Limb (tissue), 2 donors: ENCODE measurements at regions not wholly inside any gene's neighbourhood (a gene's known extent, or its start where the extent isn't known, plus 50 kb on each side); places are given as distances from the start of the nearest gene placed in this dataset.
A peak's percentile ranks its signal among the peaks of the same experiment; 100 is the strongest.
"Not testable (repeated sequence)": the region's sequence is repeated elsewhere in the genome, so short reads cannot be mapped to it uniquely, and the experiment has no call there.

ENCODE experiments used
- DNase-seq, 2 donors: peaks; one replicate each; pipeline ENCODE4 v3.0.0-alpha.2; 2016; ENCODE audit errors: extremely low spot score in 2 of 2

- DNase-seq: no peak
Measured at GRCh38 chr7:82624965-82625364, 181.4 kb upstream of the CACNA2D1 start.

GRCh38 chr7:82624337-82624736, 180.8 kb upstream of the CACNA2D1 start:
- no peak for DNase-seq

GRCh38 chr7:82623812-82624211, 180.2 kb upstream of the CACNA2D1 start:
- no peak for DNase-seq

GRCh38 chr7:82617156-82617555, 173.6 kb upstream of the CACNA2D1 start:
- no peak for DNase-seq

GRCh38 chr7:82616059-82616728, 172.6 kb upstream of the CACNA2D1 start:
- no peak for DNase-seq

- no peak for DNase-seq
Measured at GRCh38 chr7:82615527-82615926, 171.9 kb upstream of the CACNA2D1 start.

GRCh38 chr7:82609746-82610145, 166.2 kb upstream of the CACNA2D1 start:
- DNase-seq: peak in 1 of 2 donors; percentile 32

GRCh38 chr7:82605247-82605864, 161.8 kb upstream of the CACNA2D1 start:
- peak in 1 of 2 donors; percentile 40 for DNase-seq

GRCh38 chr7:82602066-82602465, 158.5 kb upstream of the CACNA2D1 start:
- DNase-seq: no peak

GRCh38 chr7:82600531-82600930, 157.0 kb upstream of the CACNA2D1 start:
- no peak for DNase-seq

GRCh38 chr7:82599895-82600294, 156.3 kb upstream of the CACNA2D1 start:
- no peak for DNase-seq

- no peak for DNase-seq
Measured at GRCh38 chr7:82598958-82599357, 155.4 kb upstream of the CACNA2D1 start.

GRCh38 chr7:82595795-82596194, 152.2 kb upstream of the CACNA2D1 start:
- not testable (repeated sequence) for DNase-seq

- no peak for DNase-seq
Measured at GRCh38 chr7:82595176-82595575, 151.6 kb upstream of the CACNA2D1 start.

GRCh38 chr7:82594665-82595064, 151.1 kb upstream of the CACNA2D1 start:
- DNase-seq: no peak

GRCh38 chr7:82593780-82594179, 150.2 kb upstream of the CACNA2D1 start:
- DNase-seq: no peak

- no peak for DNase-seq
Measured at GRCh38 chr7:82592416-82592815, 148.8 kb upstream of the CACNA2D1 start.

GRCh38 chr7:82579047-82579446, 135.5 kb upstream of the CACNA2D1 start:
- DNase-seq: no peak

- peak in 1 of 2 donors; percentile 24 for DNase-seq
Measured at GRCh38 chr7:82578430-82578829, 134.9 kb upstream of the CACNA2D1 start.

- peak; percentile 86 to 91 for DNase-seq
Measured at GRCh38 chr7:82572195-82572880, 128.8 kb upstream of the CACNA2D1 start.

- not testable (repeated sequence) for DNase-seq
Measured at GRCh38 chr7:82571047-82571446, 127.5 kb upstream of the CACNA2D1 start.

- DNase-seq: no peak
Measured at GRCh38 chr7:82567841-82568240, 124.3 kb upstream of the CACNA2D1 start.

- DNase-seq: peak in 1 of 2 donors; percentile 7
Measured at GRCh38 chr7:82567356-82567755, 123.8 kb upstream of the CACNA2D1 start.
